Lower lobe of right lung (tissue), 2 donors: ENCODE measurements at regions not wholly inside any gene's neighbourhood (a gene's known extent, or its start where the extent isn't known, plus 50 kb on each side); places are given as distances from the start of the nearest gene placed in this dataset.

Source experiments
- ATAC-seq, 2 donors: fragments of 200-7000 bp; cut with Tn5 transposase; one replicate each; pipeline ENCODE4 v1.9.1; 2020 to 2022; ENCODE audit warnings: mild to moderate bottlenecking in 2 of 2, moderate library complexity in 2 of 2
- DNase-seq: peaks from one replicate; pipeline ENCODE4 v3.0.0-alpha.2; 2020
- H3K27ac ChIP-seq: fragments of 200-600 bp; one replicate; pipeline ENCODE4 v1.8.0; 2022
- H3K27me3 ChIP-seq: fragments of 200-600 bp; one replicate; pipeline ENCODE4 v1.8.0; 2022; ENCODE audit warnings: low read depth
- H3K36me3 ChIP-seq: fragments of 200-600 bp; one replicate; pipeline ENCODE4 v1.8.0; 2022; ENCODE audit warnings: mild to moderate bottlenecking
- H3K4me1 ChIP-seq: fragments of 200-600 bp; one replicate; pipeline ENCODE4 v1.8.0; 2022
- H3K4me3 ChIP-seq: fragments of 200-600 bp; one replicate; pipeline ENCODE4 v1.8.0; 2022; ENCODE audit warnings: mild to moderate bottlenecking
- H3K9me3 ChIP-seq: fragments of 200-600 bp; one replicate; pipeline ENCODE4 v1.8.0; 2022
- CTCF ChIP-seq: fragments of 200-600 bp; IDR thresholded peaks from one replicate; pipeline ENCODE4 v1.8.0; 2022; ENCODE audit warnings: antibody characterized with exemption, mild to moderate bottlenecking
- intact Hi-C: fragments of 100-400 bp; cut with DNase I; formaldehyde crosslinking; loops from one replicate; pipeline ENCODE4 v1.11.0; 2022
- donor health status: DM: no; HTN: yes; CAD: no; lungs with severe emphysema.

DNA sequence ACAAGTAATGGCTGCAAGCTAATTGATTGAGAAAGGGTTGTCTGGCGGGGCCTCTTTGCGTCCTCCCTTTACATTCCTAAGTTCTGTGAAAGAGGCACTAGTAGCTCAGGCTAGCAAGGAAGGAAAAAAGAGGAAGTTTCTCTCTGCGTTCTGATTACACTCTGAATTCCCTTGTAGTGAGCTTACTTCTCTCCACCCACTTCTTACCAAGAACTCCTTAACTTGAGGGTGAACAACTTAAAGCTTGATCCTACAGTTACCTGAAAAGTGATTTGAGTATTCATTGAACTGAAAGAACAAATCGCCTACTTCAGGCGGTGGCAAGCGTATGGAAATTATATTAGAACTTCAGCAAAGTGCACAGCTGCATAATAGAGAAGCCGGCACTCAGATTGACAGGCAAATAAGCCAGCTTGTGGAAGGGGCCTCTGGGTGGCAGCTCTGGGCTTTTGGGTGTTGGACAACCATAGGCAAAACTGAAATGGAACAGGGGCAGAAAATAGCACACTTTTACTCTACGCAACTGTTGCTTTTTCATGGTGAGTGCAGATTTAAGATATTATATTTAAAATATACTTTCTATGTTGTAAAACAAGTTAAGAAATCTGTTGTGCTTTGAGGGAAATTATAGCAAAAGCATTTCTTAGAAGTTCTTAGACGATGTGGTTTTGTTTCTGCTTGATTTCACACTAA is 464.5 kb downstream of the USP25 start:
- intact Hi-C loops: no loop called here
- Histone ChIP-seq H3K27me3 (no peaks in the 10 kb centered on the region), H3K36me3 (no peaks in the 10 kb centered on the region), H3K27ac (peak overlapping the region; percentile 77), H3K4me3 (peak overlapping the region; percentile 45), H3K4me1 (peaks cover 7% of the 10 kb centered on the region), H3K9me3 (no peaks in the 10 kb centered on the region)
- TF ChIP-seq CTCF: no peak
- peak; percentile 91 to 92 for ATAC-seq
- peak; percentile 61 for DNase-seq

- Histone ChIP-seq H3K27ac (peak overlapping the region; percentile 77), H3K4me1 (peaks cover 7% of the 10 kb centered on the region), H3K36me3 (no peaks in the 10 kb centered on the region), H3K27me3 (no peaks in the 10 kb centered on the region), H3K4me3 (peak overlapping the region; percentile 45), H3K9me3 (no peaks in the 10 kb centered on the region)
- TF ChIP-seq CTCF: no peak
- ATAC-seq: peak in 1 of 2 donors; percentile 57
- intact Hi-C loops: no loop called here
- no peak for DNase-seq
Measured at GRCh38 chr21:16194788-16195537, 465.2 kb downstream of the USP25 start.

- DNase-seq: no peak
Measured at GRCh38 chr21:16195538-16195910, 465.7 kb downstream of the USP25 start.

DNA sequence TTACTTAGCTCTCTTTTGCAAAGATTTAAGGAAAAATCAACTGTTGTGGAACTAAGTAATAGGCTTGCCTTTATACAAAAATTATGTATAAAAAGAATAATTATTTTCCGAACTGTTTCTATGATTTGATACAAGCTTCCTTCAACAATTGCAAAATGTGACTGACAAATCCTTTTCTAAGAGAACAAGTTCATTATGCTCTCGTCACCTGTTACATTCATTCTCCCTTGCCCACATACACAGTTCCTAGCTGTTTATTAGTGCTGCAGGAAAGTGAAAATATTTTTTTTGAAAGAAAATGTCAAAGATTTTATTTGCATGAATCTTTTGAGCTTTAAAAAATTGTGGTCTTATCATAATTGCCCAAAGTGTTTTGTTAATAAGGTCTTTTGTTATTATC is 466.2 kb downstream of the USP25 start:
- no peak for TF ChIP-seq CTCF
- ATAC-seq (no peak), DNase-seq (no peak)
- Histone ChIP-seq H3K4me1 (peaks cover 7% of the 10 kb centered on the region), H3K9me3 (no peaks in the 10 kb centered on the region), H3K27ac (peak overlapping the region; percentile 77), H3K27me3 (no peaks in the 10 kb centered on the region), H3K36me3 (no peaks in the 10 kb centered on the region), H3K4me3 (peak overlapping the region; percentile 45)
- intact Hi-C loops: no loop called here

More at GRCh38 chr21:16195538-16195910, 465.7 kb downstream of the USP25 start:
- no peak for TF ChIP-seq CTCF
- H3K27me3 ChIP-seq: no peaks in the 10 kb centered on the region
- intact Hi-C loops: no loop called here
- peak overlapping the region; percentile 77 for H3K27ac ChIP-seq
- peak overlapping the region; percentile 45 for H3K4me3 ChIP-seq
- peaks cover 7% of the 10 kb centered on the region for H3K4me1 ChIP-seq
- H3K36me3 ChIP-seq: no peaks in the 10 kb centered on the region
- no peaks in the 10 kb centered on the region for H3K9me3 ChIP-seq
- ATAC-seq: peak in 1 of 2 donors; percentile 67

DNA sequence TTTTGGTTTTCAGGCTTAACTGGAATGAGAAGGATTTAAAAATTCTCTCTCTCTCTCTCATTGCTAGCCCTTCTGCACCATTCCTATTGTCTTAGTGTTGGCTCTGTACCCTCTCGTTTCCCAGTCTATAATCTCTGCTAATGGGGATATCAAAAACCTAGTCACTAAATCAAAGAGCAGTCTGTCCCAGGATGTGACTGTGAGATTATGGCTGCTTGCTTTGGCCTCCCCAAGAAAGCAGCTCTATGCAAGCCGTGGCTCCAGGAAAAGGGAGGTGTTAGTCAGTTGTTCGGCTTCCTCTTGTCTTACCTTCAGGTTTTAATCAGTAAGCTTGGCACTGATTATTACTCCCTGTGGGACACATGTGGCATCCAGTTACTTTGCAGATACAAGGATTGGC is 468.8 kb downstream of the USP25 start:
- H3K9me3 ChIP-seq: no peaks in the 10 kb centered on the region
- TF ChIP-seq CTCF: no peak
- H3K36me3 ChIP-seq: no peaks in the 10 kb centered on the region
- H3K4me1 ChIP-seq: peaks cover 4% of the 10 kb centered on the region
- H3K27me3 ChIP-seq: no peaks in the 10 kb centered on the region
- DNase-seq (no peak), ATAC-seq (no peak)
- no peak overlapping the region for H3K4me3 ChIP-seq
- no peak overlapping the region for H3K27ac ChIP-seq
- intact Hi-C loops: no loop called here
